ENCODE measurements at regions not wholly inside any gene's neighbourhood (a gene's known extent, or its start where the extent isn't known, plus 50 kb on each side); places are given as distances from the start of the nearest gene placed in this dataset.

DNA sequence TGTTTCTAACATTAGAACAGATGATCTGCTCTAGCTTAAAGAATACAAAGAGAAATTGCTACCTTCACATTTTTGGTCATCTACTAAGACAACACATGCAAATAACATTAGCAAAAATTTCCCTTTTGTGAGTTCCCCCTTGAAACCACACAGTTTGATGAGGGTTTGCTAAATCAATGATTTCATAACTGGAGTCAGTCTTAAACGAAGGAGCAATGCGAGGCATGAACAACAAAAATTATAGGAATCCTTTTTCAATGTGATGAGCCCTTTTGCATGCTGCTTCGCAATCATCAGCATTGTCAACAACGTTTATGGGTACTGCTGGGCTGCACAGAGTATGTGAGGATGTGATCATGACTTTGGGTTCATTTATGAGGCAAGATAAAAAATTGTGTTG, 286.4 kb downstream of the C7orf25 start:
- DNase-seq (ENCODE audit: low read depth in 3 of 3, low spot score in 2 of 3) = no peak

- DNase-seq (ENCODE audit: low read depth in 3 of 3, low spot score in 2 of 3) = no peak
These were observed 287.4 kb downstream of the C7orf25 start for GRCh38 chr7:42624471-42624870.

- DNase-seq (ENCODE audit: low read depth in 3 of 3, low spot score in 2 of 3) = no peak
These were observed 290.2 kb downstream of the C7orf25 start for GRCh38 chr7:42621543-42622219.

- DNase-seq (ENCODE audit: low read depth in 3 of 3, low spot score in 2 of 3) = no peak
These were observed 293.1 kb downstream of the C7orf25 start for GRCh38 chr7:42618651-42619360.

- no peak for DNase-seq (ENCODE audit: low read depth in 3 of 3, low spot score in 2 of 3)
These were observed 293.9 kb downstream of the C7orf25 start for GRCh38 chr7:42617806-42618457.

DNA sequence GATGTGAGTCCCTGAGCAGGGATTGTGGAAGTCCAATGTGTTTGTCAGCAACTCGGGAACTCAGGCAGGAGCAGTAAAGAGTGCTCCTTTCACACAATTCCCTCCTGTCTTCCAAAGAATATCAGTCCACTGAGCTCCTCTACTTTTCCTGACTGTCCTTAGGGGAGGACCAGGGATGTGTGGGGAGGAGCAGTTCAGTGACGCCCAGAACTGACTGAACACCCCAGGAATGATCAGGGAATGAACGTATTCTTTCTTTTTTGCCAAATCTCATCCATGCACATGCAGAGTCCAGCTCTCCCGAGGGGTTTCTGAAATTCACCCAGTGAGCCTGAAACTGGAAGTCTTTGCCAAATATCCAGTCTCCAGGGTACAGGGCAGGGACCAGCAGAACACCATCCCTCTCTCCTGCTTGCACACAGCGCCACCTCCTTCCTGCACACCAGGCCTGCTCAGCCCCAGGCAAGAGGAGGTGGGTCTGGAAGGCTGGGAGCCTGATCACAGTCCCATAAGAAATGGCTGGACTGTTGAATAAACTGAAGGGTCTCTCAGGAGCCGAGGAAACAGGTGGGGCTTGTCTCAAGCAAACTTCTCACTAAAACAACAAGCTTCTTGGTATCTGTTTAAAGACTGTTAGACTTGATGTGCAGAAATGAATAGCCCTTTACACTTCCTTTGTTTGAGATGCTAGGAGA, 294.7 kb downstream of the C7orf25 start:
- no peak for DNase-seq (ENCODE audit: low read depth in 3 of 3, low spot score in 2 of 3)

GRCh38 chr7:42614636-42615035, 297.2 kb downstream of the C7orf25 start:
- DNase-seq (ENCODE audit: low read depth in 3 of 3, low spot score in 2 of 3) = no peak

DNA sequence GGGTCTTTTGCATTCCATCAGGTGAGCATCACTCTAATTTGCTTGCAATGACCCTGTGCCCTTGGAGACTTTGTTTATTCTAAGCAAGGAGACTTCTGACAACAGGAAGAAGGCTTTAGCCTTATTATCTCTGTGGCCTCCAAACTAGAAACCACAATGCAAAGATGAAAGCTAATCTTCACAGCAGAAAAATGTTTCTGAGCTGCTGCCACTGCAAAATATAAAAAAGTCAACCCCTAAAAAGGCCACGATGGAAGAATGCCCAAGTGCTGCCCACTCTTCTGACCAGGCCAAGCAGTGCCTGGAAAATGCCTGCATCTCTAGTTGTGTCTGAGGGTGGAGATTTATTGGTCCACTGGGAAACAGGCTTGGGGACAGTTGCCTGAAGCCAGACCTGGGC, 299.9 kb downstream of the C7orf25 start:
- no peak for DNase-seq (ENCODE audit: low read depth in 3 of 3, low spot score in 2 of 3)

GRCh38 chr7:42611289-42611928, 300.5 kb downstream of the C7orf25 start:
- no peak for DNase-seq (ENCODE audit: low read depth in 3 of 3, low spot score in 2 of 3)

GRCh38 chr7:42606193-42606905, 305.5 kb downstream of the C7orf25 start:
- DNase-seq (ENCODE audit: low read depth in 3 of 3, low spot score in 2 of 3) = no peak

- no peak for DNase-seq (ENCODE audit: low read depth in 3 of 3, low spot score in 2 of 3)
These were observed 306.3 kb downstream of the C7orf25 start for GRCh38 chr7:42605406-42606192.

GRCh38 chr7:42603496-42603895, 308.4 kb downstream of the C7orf25 start:
- no peak for DNase-seq (ENCODE audit: low read depth in 3 of 3, low spot score in 2 of 3)

DNA sequence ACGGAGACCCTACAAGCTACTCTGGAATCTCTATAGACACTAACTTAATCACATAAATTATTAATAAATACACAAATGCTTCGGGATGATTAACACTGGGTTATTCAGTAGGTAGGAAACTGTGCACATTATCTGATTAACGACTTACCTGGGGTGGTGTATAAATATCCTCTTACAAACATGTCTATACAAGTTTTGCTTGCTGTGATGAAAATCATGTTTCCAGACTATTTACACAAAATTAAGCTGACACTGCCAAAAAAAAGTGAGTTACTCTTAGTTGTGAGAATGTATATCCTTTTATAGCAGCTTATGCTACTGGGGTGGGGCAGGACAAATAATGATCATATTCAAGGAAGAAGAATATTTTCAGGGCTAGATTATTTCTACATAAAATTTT, 314.6 kb downstream of the C7orf25 start:
- DNase-seq (ENCODE audit: low read depth in 3 of 3, low spot score in 2 of 3) = no peak

DNA sequence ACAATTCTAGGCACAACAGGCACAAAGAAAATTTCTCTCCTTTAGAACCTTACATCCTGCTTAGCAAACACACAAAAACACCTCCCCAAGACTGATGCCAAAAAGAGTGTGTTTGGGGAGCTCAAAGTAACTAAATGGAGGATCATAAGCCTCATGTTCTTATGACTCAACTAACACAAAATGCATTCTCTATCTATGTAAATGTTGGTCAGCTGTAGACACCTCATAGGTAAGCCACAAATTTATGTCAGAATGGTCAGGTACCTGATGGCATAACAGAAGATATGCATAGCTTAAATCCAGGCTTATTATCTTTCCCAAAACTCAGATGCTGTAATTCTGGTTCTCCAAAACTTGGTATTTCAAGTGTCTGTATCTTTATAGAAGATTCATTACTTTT, 315.1 kb downstream of the C7orf25 start:
- DNase-seq (ENCODE audit: low read depth in 3 of 3, low spot score in 2 of 3) = no peak

DNA sequence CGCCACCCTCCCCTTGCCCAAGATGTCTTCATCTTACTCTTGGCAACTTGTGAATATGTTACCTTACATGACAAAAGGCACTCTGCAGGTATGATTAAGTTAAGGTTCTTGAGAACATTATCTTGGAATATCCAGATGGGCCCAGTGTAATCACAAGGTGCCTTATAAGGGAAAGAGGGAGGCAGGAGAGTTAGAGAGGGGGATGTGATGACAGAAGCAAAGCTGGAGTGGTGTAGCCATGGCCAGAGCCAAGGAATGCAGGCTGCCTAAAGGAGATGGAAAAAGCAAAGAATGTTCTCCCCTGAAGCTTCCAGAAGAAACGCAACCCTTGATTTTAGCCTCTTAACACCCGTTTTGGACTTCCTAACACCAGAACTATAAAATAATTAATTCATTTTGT, 318.0 kb downstream of the C7orf25 start:
- no peak for DNase-seq (ENCODE audit: low read depth in 3 of 3, low spot score in 2 of 3)

GRCh38 chr7:42590771-42591310, 321.0 kb downstream of the C7orf25 start:
- no peak for DNase-seq (ENCODE audit: low read depth in 3 of 3, low spot score in 2 of 3)

GRCh38 chr7:42588876-42589275, 323.0 kb downstream of the C7orf25 start:
- DNase-seq (ENCODE audit: low read depth in 3 of 3, low spot score in 2 of 3) = no peak

DNA sequence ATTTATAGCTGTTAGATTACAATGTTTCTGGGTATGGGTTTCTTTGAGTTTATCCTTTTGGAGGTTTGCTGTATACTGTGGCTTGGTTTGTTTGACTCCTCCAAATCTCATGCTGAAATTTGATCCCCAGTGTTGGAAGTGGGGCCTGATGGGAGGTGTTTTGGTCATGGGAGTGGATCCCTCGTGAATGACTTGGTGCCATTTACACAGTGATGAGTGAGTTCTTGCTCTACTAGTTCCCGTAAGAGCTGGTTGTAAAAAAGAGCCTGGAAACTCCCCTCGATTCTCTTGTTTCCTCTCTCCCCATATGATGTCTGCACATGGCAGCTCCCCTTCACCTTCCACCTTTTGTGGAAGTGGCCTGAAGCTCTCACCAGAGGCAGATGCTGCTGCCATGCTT, 324.1 kb downstream of the C7orf25 start:
- DNase-seq (ENCODE audit: low read depth in 3 of 3, low spot score in 2 of 3) = no peak

DNA sequence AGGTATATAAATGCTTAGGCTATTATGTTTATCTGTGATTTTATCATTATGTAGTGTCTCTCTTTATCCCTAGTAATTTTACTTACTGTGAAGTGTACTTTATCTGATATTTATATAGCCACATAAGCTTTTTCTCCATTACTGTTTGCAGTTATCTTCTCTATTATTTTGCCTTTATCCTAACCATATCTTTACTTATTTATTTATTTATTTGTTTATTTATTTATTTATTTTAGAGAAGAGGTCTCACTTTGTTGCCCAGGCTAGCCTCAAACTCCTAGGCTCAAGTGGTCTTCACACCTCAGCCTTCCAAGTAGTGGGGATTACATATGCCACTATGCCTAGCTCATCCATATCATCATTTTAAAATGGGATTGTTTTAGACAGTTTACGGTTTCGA, 331.8 kb downstream of the C7orf25 start:
- no peak for DNase-seq (ENCODE audit: low read depth in 3 of 3, low spot score in 2 of 3)

Data from right renal cortex interstitium (tissue), 3 donors.